ENCODE measurements at regions not wholly inside any gene's neighbourhood (a gene's known extent, or its start where the extent isn't known, plus 50 kb on each side); places are given as distances from the start of the nearest gene placed in this dataset.

DNA sequence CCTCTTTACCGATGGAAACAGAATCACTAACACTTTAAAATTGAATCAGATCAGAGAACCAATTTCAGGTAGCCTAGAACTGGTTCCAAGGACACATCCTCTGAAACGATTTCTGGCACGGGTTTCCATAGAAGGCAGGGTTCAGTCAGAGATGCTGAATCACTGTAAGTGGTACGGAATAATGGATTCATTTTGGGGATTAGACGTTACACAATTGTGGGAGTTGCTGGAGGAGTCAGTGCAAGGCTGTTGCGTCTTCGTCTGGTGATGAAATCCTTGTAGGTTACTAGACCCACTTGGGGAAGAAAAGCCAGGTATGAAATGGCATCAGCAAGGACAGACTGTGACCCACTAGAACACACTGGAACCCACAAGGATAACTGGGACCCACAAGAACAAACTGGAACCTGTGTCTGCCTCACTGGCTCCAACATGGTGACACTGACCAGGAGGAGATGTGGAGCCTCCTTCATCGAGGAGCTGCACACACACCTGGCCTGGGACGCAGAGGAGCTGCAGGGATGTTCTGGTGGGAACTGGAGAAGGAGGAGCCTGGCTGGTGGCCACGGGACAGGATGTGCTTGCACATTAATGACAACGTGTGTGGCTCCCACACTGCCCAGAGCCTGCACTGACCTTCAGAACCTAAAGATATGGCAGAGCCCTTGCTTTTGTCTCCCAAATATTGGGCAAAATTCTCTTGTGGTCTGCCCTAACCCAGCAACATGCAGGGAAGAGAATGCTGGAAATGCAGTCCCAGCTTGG is 105.1 kb downstream of the TRAPPC11 start:
- DNase-seq = no peak

DNA sequence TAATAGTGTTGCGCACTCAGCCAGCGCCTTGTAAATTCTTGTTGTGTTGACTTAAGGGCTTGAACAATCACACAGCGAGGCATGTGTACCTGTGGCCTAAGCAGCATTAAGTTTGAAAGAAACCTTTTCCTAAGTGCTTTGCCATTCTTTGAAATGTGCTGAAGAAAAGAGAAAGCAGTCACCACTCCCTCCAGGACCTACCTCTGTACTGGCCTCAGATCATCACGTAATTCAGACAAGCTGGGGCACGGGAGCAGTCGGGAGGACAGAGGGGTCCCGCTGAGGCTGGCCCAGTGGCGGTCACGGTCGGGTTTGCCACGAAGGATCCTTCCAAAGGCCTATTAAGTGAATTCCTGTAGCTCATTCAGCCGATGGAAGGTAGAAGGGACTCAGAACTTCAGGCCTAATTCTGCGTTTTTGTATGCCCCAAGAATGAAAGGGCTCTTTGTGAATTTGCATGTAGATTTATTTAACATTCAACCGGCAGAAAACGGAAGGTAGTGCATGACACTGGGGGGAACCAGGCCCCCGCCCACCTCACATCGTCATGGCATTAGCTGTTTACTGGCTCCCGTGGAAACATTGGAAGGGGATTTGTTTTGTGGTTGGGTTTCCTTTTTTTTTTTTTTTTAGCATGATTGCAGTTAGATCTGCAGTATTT is 106.3 kb downstream of the TRAPPC11 start:
- DNase-seq = no peak

DNA sequence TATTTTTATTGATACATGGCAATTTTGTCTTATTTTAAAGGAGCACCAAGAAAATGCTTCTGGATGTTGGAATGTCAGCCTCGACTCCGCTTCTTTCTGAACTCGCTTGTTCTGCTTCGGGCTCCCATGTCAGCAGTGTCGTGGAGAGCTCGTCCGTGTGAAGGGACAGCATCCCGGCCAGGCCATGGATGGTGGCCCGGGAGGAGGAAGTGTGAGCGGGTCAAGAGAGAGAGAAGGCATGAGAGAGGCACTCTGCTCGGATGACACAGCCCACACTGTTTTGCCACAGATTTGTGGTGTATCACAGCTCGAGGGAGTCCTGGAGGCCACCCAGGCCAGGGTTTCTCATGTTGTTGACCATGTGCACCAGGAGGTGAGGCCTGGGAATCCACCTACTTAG is 107.0 kb downstream of the TRAPPC11 start:
- DNase-seq = no peak

DNA sequence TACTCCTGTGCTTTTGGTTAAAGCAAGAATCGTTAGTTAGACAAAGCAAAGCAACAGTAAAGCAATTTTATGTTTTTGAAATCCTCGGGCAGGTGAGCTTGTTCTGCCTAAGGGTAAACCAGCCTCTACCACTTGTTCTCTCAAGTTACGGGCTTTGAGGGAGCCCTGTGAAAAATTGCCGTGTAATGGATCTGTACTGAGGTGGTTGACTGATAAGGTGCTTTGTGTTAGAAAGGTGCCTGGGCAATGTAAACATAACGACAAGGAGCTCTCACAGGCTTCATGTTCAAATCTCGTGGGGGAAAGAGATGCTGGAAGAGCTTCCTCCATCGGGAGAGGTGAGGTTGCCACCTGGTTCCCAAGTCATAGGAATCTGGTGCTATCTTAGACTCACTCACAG is 111.8 kb downstream of the TRAPPC11 start:
- DNase-seq = no peak

DNA sequence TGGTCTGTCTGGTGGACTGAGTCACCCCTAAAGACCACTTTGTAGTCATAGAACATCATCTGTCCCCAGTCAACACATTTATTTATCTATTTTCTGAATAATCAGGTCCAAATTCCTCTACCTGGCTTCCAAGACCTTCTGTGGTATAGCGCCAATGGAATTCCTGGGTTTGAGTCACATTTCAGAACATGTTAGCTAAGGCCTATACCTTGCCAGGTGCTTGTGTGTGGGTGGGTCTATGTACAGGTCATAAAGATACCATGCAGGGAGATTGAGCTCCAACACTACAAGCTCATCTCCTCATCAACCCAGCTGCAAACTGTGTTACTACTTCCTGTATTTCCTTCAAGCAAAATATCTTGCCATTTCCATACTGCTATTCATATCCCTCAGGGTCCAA is 113.3 kb downstream of the TRAPPC11 start:
- no peak for DNase-seq

DNA sequence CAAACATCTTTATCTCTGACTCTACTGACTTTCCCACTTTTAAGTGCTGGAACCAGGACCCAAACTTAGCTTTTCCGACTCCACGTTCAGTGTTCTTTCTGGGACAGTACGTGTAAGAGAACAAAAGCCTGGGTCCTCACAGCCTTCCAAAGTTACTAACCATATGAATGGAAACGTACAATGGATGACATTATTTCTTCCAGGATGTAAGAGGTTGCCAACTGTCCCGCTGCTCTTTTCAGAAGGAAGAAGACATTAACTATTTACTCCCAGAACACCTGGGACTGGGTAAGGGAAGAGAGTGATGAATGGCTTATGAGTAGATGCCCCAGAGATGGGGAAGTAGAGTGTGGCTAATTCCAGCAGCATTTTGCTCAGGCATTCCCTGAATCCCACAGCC is 114.7 kb downstream of the TRAPPC11 start:
- no peak for DNase-seq

DNA sequence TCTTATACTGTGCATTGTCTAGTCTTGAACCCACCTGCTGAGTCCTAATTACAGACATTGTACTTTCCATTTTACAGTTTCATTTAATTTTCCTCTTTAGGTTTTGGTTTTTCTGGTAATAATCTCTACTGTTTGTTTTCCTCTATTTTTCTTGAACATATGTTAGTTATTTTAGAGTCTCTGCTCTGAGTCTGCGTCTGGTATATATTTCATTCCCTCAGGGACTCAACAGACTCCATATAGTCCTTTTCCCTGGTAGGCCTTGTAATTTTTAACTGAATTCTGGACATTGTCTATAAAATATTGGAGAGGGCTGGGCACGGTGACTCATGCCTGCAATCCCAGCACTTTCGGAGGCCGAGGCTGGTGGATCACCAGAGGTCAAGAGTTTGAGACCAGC is 121.8 kb upstream of the STOX2 start:
- no peak for DNase-seq

DNA sequence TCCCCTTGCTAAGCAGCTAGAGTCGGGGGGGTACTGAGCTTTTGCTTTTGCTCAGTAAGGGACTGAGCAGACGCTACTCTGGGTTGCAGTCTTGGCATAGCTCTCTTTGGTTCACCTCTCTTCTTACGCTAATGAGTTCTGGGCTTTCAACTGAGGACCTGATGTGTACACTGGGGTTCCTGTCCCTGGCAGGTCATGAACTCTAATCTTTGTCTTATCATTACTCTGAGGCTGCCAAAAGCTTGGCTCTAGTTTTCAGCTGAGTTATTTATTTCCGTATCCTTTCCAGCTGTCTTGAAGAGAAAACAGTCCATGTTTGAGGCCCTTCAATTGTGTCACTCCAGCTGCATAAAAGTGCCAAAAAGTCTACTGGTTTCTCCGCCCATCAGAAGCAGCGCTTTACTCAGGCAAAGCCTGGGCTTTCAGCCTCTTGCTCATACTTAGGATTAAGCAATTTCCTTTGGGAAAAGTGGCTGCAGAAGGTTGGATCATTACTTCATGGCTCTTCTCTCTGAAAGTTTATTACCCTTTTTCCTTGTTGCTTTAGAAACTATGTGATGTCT is 121.0 kb upstream of the STOX2 start:
- DNase-seq = no peak

DNA sequence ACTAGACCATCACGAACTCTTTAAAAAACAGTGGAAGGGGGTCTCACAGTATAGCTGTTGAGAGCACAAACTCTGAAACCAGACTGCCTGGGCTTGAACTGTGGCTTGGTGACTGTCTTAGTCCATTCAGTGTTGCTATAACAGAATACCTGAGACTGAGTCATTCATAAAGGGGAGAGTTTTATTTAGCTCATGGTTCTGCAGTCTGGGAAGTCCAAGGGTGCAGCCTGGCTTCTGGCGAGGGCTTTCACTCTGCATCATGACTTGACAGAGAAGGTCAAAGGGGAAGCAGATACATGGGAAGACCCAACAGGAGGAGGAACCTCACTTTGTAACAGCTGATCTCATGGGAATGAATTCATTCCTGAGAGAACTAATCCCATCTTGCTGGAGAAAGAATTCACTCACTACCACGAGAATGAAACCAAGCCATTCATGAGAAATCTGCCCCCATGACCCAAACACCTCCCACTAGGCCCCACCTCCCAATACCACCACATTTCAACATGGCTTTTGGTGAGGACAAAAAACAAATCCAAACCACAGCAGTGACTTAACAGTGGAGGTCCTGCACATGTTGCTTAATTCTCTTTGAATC is 116.7 kb upstream of the STOX2 start:
- no peak for DNase-seq

DNA sequence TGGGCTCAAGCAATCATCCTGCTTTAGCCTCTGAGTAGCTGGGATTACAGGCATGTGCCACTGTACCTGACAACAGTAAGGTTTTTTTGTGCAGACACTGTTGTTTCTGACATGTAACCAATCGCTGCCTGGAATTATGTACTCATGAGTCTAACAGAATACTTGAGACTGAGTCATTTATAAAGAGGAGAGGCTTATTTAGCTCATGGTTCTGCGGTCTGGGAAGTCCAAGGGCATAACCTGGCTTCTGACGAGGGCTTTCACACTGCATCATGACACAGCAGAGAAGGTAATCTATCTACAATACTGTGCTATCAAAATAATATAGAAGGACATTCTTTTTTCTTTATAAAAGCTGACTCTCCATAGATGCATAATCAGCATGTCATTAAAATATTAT is 115.5 kb upstream of the STOX2 start:
- DNase-seq = no peak

DNA sequence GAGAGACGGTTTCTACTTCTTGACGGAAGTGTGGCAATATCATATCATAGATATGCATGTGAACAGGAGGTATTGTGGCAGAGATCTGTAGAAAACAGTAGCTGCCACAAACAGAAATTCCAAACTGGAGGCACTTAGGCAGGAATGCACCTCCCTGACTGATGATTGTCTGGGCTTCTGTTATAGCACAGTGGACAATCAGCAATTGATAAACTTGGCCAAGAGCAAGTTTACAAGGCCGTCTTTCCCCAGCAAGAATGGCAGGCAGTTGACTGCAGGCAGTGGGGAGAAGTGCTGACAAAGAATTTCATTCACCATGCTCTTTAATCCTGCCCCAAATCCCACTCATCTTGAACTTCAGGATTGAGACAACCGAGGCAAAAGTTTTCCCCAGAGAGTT is 114.4 kb upstream of the STOX2 start:
- no peak for DNase-seq

DNA sequence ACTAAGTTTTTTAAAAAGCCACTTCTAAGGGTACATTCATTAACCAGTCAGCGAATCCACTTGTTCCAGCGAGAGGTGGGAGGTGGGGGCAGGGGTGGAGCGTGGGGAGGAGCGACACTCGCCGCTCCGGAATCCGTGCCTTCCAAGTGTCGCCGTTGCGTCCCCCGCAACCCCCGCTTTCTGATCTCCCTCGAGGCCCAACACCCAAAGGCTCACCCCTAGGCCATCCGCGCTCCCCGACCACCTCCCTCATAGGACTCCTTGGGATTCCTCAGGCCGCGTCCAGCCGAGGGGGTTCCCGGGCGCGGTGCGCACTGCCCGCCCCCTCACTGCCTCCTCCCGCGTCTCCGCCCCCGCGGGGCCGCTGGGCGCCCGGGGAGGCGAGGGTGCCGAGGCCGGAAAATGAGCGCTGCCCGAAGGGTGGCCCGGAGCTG is 108.1 kb upstream of the STOX2 start:
- DNase-seq = no peak

DNA sequence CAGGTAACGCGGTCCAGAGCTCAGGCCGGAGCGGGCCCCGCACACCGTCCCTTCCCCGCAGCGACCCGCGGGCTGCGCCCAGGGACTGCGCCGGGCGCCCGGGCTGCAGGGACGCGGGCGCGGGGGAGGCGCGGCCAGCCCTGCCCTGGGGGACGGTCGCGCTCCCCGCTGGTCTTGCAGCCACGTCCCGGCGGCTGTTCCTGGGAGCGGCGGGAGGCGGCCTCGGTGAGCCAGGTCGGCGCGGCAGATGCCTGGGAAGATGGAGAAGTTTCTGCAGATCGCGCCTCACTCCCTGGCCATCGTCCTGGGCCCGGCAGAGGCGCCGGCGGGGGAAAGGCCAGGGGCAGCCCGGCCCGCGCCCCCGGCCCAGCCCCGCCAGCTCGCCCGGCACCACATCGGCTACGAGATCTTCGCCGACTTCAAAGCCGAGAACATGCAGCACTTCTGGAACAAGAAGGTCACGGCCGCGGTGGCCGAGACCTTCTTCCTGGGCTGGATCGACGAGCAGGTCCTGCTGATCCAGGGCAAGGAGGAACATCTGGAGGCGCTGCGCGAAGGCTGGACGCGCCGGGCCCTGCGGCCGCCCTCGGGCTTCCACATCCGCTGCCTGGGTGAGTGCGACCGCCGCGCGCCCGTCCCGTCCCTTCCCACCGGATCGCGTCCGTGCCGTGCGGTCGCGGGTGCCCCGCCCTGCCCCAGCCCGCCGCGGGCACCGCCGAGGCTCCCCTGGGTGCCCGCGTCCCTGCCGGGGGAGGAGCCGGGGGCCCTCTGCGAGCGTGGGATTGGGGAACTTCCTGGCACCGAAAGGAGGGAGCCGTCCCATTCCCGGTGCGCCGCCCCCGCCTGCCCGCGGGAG is 107.4 kb upstream of the STOX2 start:
- DNase-seq = no peak

DNA sequence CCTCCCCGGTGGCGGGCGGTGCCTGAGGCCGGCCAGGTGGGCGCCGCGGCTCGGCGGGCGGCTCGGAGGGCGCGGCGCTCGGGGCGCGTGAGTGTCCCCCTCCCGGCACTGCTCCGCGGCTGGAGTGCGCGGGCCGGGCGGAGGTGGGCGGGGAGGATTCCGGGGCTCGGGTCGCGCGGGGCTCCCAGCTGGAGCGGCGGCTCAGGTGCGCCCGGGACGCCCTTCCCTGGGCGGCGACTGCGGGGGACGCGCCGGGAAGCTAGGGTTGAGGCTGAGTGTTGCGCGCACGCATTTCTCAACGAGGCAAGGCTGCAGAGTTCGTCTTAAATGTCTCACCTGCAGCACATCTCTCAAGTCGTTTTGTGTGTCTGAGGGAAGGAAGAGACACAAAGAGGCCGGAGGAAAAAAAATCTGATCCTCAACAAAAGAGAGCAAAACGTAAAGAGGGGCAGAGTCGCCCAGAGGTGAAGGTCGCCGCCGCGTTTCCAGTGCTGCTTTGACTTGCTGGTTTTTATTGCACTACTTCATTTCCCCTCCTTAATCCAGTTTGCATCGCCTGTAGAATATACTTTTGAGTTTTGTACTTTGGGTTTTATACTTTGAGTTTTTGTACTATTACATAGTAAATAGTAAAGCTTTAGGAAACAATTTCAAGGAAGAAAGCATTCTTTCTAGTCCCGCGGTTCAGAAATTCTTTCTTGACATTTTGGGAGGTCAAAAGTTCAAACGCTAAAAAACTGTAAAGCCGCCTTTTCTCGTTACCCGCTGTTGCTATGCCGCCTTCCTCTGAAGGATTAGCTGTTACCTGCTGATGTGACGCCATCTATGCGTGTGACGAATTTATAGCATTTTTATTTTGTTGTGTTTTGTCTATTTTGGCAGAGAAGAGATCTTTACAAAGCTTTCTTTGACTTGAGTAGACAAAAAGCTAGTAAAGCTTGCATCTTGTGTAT is 106.5 kb upstream of the STOX2 start:
- no peak for DNase-seq

DNA sequence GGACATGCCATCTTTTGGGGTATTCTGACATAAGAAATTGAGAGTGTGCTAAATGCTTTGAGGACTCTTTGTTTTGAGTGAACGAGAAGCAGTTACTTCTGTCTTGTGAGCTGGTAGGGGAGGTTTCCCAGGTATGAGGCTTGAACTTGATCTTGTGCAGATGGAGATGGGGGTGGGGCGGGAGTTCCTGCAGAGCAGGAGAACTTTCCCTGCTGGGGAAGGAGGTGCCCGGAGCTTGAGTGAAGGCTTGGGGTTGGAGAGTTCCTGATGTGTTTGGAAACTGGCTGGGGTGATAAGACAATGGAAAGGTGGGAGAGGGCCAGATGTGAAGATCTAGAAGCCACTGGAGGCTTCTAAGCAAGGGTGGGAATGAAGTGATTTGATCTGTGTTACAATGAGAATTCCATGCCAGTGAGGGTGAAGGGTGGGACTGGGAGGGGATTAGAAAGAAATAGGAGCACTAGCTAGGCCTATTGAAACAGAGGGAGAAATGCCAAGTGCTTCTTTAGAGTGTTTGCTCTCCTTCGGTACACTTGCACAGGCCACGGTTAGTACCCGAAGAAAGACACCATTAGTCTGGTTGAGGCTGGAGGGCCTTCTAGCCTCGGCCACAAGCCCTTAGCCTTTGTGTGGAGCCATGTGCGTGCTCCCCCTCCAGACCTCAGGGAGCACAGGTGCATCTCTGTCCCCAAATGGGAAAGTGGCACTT is 103.5 kb upstream of the STOX2 start:
- no peak for DNase-seq

DNA sequence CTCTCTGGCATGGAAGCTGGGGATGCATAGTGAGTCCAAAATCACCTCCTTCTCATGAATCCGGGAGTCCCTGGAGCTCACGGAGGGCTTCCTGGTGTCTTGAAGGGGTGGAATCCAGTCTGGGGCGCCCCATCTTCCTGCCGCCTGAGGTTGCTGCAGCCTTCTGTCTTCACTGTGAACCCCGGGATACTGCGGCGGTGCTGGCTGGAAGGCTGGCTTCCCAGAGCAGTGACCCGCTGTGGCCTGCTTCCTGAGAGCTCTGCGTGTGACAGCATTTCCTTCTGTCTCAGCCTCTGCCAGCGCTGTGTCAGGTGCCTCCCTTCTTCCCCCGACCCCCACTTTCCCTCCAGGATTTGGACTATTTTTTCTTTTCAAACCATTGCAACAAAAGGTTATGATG is 98.8 kb upstream of the STOX2 start:
- DNase-seq = no peak

DNA sequence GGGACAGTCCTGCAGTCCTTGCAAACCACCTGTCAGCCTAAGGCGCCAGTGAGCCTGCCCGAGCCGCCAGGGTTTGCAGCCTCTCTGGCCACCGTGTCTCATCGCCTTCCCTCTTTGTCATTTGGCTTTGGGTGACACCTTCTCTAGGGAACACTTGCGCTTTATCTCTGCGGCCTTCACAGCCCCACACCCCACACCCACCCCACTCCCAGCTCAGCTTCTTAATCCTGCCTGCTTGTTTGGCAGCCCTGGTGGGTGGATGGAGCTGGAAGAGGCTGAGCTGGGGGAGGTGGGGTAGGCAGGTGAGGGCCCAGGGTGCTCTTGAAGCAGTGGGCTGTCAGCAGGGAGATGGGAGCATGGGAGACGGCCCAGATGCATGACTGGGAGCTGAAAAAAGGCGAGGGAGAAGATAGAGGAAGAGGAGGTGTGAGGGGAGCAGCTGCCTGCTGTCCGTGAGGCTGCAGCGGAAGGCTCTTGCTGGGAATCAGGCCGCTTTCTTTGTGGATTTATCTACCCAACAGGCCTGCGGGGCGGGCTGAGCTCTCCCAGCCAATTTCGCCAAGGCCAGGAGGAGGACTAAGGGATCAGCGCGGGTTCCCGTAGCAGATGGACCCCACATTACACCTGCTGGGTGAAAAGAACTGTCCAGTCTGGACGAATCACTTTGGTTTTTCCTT is 97.5 kb upstream of the STOX2 start:
- DNase-seq = no peak

DNA sequence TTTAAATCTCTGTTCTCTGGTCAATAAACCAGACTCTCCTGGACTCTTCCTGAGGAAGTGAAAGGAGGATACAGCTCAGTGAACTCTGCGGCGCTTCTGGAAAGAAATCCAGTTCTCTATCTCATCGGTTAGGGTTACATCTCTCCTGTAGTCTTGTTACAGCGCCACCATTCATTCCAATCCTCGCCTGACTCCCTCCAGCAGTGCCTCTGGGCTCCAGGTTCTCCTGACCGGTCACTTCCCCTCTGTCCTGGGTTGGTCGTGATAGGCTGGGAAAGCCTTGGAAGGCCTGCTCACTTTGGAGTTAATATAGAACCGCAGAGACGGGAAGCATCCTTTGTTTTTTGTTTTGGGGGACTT is 97.0 kb upstream of the STOX2 start:
- no peak for DNase-seq

DNA sequence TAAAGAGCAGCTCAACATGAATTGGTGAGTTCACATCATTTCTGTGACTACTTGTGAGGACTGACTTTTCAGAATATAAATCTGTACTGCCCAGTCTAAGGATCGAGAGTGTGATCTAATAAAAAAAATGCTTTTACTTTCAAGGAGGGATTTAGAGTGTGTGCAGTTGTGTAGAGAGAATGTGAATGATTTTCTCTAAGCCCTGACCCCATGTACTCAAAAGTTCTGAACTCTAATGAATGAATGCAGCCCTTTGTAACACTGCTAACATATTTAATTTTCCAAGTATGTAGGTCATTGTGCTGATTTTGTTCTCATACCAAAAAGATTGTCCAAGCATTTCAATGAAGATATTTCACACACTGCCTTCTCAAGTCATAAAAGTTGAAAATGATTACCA is 92.5 kb upstream of the STOX2 start:
- DNase-seq = no peak

DNA sequence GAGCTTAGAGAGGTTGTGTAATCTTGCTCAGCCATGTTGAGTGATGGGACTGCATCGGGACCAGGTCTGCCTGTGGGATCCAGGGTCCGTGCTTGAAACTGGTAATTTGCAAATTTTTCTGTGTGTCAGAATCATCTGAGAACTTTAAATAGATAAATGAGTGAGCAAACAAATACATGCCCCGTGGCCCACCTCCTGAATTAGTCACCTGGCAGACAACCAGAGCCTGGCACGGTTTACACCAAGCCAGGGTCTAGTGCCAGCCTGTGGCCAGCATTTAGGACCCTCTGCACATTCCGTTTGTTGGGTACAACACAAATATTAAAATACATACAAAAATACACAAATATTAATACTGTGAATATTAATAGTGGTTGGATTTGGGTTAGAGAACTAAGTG is 90.6 kb upstream of the STOX2 start:
- no peak for DNase-seq

DNA sequence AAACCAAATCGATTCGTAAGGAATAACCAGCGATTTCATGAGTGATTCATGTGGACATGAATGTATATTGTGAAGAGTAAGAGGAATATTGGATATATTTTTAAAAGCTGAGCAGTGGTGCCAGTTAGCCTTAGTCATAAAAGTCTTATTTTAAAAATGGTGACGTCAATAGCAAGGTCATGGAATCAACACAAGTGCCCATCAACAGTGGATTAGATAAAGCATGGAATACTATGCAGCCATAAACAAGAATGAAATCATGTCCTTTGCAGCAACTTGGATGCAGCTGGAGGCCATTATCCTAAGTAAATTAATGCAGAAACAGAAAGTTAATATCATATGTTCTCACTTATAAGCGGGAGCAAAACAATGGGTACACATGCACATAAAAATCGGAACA is 89.0 kb upstream of the STOX2 start:
- DNase-seq = no peak

Data from T-helper 9 cell (primary cell).